ENCODE measurements at regions not wholly inside any gene's neighbourhood (a gene's known extent, or its start where the extent isn't known, plus 50 kb on each side); places are given as distances from the start of the nearest gene placed in this dataset.

DNA sequence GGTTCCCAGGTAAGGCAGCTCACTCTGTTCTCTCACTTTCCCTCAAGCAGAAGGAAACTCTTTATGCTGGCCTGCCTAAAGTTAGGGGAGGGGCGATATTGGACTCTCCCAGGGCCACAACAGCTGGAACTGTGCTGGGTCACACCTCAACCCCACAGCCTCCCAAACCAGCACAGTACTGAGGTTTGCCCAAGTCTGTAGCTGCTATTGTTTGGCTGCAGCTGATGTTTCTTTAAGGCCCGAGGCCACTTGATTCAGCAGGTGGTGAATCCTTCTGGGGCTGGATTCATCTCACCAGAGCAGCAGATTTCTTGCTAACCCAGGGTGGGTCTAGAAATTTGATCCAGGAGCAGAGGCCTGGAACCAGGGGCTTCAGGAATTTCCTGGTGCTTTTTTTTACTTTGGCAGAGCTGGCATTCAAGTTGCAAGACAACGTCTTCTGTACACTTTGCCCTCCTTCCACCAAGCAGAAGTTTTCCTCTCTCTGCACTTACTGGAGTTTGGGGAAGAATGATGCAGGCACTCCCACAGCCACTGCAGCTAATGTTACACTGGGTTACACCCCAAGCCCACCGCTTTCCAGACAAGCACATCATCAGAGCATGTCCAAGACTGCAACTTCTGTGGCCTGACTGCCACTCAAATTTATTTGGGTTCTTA, 544.7 kb upstream of the NDST4 start:
- H3K9me2 ChIP-seq (ENCODE audit: insufficient read depth): no peaks in the 10 kb centered on the region
- no peaks in the 10 kb centered on the region for H4K20me1 ChIP-seq (ENCODE audit: insufficient read depth)
- no peak overlapping the region for H3K4me2 ChIP-seq (ENCODE audit: unreplicated experiment)
- no peaks in the 10 kb centered on the region for H3F3A ChIP-seq (ENCODE audit: insufficient read depth)
- no peaks in the 10 kb centered on the region for H3K27me3 ChIP-seq (replicated peaks; ENCODE audit: insufficient read depth)
- H3K36me3 ChIP-seq (ENCODE audit: low read depth): no peaks in the 10 kb centered on the region
- no peak overlapping the region for H2AFZ ChIP-seq
- no peak overlapping the region for H3K9ac ChIP-seq
- H3K4me3 ChIP-seq: no peak overlapping the region
- in situ Hi-C loops (cut with MboI): no loop called here
- H3K4me1 ChIP-seq (ENCODE audit: insufficient read depth): no peaks in the 10 kb centered on the region
- no peaks in the 10 kb centered on the region for H3K79me2 ChIP-seq (ENCODE audit: insufficient read depth)
- H3K27ac ChIP-seq: no peak overlapping the region
- DNase-seq: no peak
- no peaks in the 10 kb centered on the region for H3K9me3 ChIP-seq (ENCODE audit: low read depth)
- WGBS, 2 experiments (ENCODE audit: low coverage in 1 of 2, low lambda C conversion rate in 2 of 2, missing lambda C conversion rate in 2 of 2): 8 to 14% methylated on average over 4 of the region's 4 CpGs
- no peak for TF ChIP-seq EZH2phosphoT487 (IDR thresholded peaks at IDR 0.05; ENCODE audit: insufficient read depth, low read depth)
- no peak for TF ChIP-seq EZH2 (IDR thresholded peaks at IDR 0.05; ENCODE audit: insufficient read depth, poor library complexity, severe bottlenecking)

- in situ Hi-C loops (cut with MboI): no loop called here
- H3K4me1 ChIP-seq (ENCODE audit: insufficient read depth): no peaks in the 10 kb centered on the region
- no peaks in the 10 kb centered on the region for H3K79me2 ChIP-seq (ENCODE audit: insufficient read depth)
Measured at GRCh38 chr4:115655626-115656025, 542.2 kb upstream of the NDST4 start.

DNA sequence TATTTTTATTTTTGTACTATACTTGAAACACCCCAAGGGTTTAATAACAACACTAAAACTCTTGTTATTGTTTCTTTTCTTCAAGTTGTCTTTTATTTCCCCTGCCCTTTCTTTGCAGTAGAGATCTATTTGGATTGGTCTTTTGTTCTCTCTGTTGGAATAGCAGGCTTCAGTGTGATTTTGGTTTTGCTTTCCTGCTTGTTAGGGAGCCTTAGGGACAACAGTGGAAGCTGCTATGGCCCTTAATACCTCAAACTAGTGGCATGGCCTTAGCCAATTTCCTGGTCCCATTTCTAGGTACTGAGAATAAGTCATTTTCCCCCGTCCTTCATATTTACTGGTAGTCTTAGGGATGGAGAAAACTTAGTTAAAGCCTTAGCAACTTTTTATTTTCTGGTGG, 535.4 kb upstream of the NDST4 start:
- Histone ChIP-seq H3K79me2 (ENCODE audit: insufficient read depth) (no peaks in the 10 kb centered on the region), H3K4me3 (no peak overlapping the region), H3K36me3 (ENCODE audit: low read depth) (no peaks in the 10 kb centered on the region), H3K9me3 (ENCODE audit: low read depth) (no peaks in the 10 kb centered on the region), H3K4me2 (ENCODE audit: unreplicated experiment) (no peak overlapping the region), H3K27me3 (replicated peaks; ENCODE audit: insufficient read depth) (no peaks in the 10 kb centered on the region), H3K9ac (no peak overlapping the region), H3K9me2 (ENCODE audit: insufficient read depth) (no peaks in the 10 kb centered on the region), H3F3A (ENCODE audit: insufficient read depth) (no peaks in the 10 kb centered on the region), H4K20me1 (ENCODE audit: insufficient read depth) (no peaks in the 10 kb centered on the region), H3K27ac (no peak overlapping the region), H3K4me1 (ENCODE audit: insufficient read depth) (no peaks in the 10 kb centered on the region), H2AFZ (no peak overlapping the region)
- DNase-seq: no peak
- no peak for TF ChIP-seq EZH2 (IDR thresholded peaks at IDR 0.05; ENCODE audit: insufficient read depth, poor library complexity, severe bottlenecking)
- no peak for TF ChIP-seq EZH2phosphoT487 (IDR thresholded peaks at IDR 0.05; ENCODE audit: insufficient read depth, low read depth)
- 0 to 4% methylated on average over 1 of the region's 1 CpG for WGBS, 2 experiments (ENCODE audit: low coverage in 1 of 2, low lambda C conversion rate in 2 of 2, missing lambda C conversion rate in 2 of 2)
- in situ Hi-C loops (cut with MboI): no loop called here

More at GRCh38 chr4:115655626-115656025, 542.2 kb upstream of the NDST4 start:
- Histone ChIP-seq H3K9me3 (ENCODE audit: low read depth) (no peaks in the 10 kb centered on the region), H2AFZ (no peak overlapping the region), H3K27me3 (replicated peaks; ENCODE audit: insufficient read depth) (no peaks in the 10 kb centered on the region), H3K9me2 (ENCODE audit: insufficient read depth) (no peaks in the 10 kb centered on the region), H3K4me3 (no peak overlapping the region), H3K4me2 (ENCODE audit: unreplicated experiment) (no peak overlapping the region), H3F3A (ENCODE audit: insufficient read depth) (no peaks in the 10 kb centered on the region), H4K20me1 (ENCODE audit: insufficient read depth) (no peaks in the 10 kb centered on the region), H3K27ac (no peak overlapping the region), H3K36me3 (ENCODE audit: low read depth) (no peaks in the 10 kb centered on the region), H3K9ac (no peak overlapping the region)
- DNase-seq: no peak
- no peak for TF ChIP-seq EZH2phosphoT487 (IDR thresholded peaks at IDR 0.05; ENCODE audit: insufficient read depth, low read depth)
- TF ChIP-seq EZH2 (IDR thresholded peaks at IDR 0.05; ENCODE audit: insufficient read depth, poor library complexity, severe bottlenecking): no peak
- 4 to 9% methylated on average over 1 of the region's 1 CpG for WGBS, 2 experiments (ENCODE audit: low coverage in 1 of 2, low lambda C conversion rate in 2 of 2, missing lambda C conversion rate in 2 of 2)

DNA sequence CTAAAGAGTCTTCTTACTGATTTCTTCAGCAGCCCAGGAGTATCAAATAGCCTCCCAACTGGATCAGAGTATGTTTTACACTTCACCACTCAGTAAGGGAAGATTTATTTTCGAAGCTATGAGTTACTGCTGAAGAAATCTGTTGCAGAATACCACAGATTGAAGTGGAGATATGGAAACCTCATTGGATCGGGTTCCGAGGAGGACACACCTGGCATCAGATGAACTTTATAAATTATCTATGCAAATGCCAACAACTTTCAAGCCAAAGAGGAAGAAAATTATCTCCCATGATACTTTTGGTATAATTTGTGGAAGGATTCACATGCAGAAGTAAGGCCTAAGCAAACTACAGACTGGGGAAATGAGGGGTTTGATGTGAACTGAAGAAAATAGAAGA, 515.9 kb upstream of the NDST4 start:
- Histone ChIP-seq H3K27ac (no peak overlapping the region), H3K27me3 (replicated peaks; ENCODE audit: insufficient read depth) (no peaks in the 10 kb centered on the region), H3K36me3 (ENCODE audit: low read depth) (no peaks in the 10 kb centered on the region), H3K4me1 (ENCODE audit: insufficient read depth) (no peaks in the 10 kb centered on the region), H3K9me3 (ENCODE audit: low read depth) (no peaks in the 10 kb centered on the region), H3F3A (ENCODE audit: insufficient read depth) (no peaks in the 10 kb centered on the region), H4K20me1 (ENCODE audit: insufficient read depth) (no peaks in the 10 kb centered on the region), H3K9me2 (ENCODE audit: insufficient read depth) (no peaks in the 10 kb centered on the region), H3K79me2 (ENCODE audit: insufficient read depth) (no peaks in the 10 kb centered on the region), H3K9ac (no peak overlapping the region), H2AFZ (no peak overlapping the region), H3K4me3 (no peak overlapping the region), H3K4me2 (ENCODE audit: unreplicated experiment) (no peak overlapping the region)
- WGBS, 2 experiments (ENCODE audit: low coverage in 1 of 2, low lambda C conversion rate in 2 of 2, missing lambda C conversion rate in 2 of 2): 7 to 9% methylated on average over 3 of the region's 3 CpGs
- DNase-seq: no peak
- in situ Hi-C loops (cut with MboI): no loop called here
- TF ChIP-seq EZH2 (IDR thresholded peaks at IDR 0.05; ENCODE audit: insufficient read depth, poor library complexity, severe bottlenecking) (no peak), EZH2phosphoT487 (IDR thresholded peaks at IDR 0.05; ENCODE audit: insufficient read depth, low read depth) (no peak)

DNA sequence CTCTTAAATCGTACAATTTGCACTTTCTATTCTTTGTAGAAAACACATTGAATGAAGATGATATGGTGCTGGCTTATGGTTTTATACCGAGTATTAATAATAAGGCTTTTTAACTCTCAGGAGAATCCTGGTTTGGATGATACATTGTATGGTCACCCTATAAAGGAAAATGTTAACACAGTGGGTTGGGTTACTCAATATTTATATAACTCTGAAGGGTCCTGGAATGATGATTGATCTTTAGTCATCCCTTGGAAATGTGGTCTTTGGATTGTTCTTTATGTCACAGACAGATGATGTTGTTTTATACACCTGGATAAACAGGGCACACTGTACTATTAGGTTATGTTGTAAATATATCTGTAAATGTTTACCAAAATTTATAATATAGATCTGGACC, 496.2 kb upstream of the NDST4 start:
- H3K27me3 ChIP-seq (replicated peaks; ENCODE audit: insufficient read depth): no peaks in the 10 kb centered on the region
- no peaks in the 10 kb centered on the region for H3K4me1 ChIP-seq (ENCODE audit: insufficient read depth)
- in situ Hi-C loops (cut with MboI): no loop called here
- no peaks in the 10 kb centered on the region for H4K20me1 ChIP-seq (ENCODE audit: insufficient read depth)
- DNase-seq: no peak
- no peaks in the 10 kb centered on the region for H3K9me3 ChIP-seq (ENCODE audit: low read depth)
- H3K4me3 ChIP-seq: no peak overlapping the region
- no peak overlapping the region for H3K9ac ChIP-seq
- no peaks in the 10 kb centered on the region for H3K9me2 ChIP-seq (ENCODE audit: insufficient read depth)
- 19 to 24% methylated on average over 2 of the region's 2 CpGs for WGBS, 2 experiments (ENCODE audit: low coverage in 1 of 2, low lambda C conversion rate in 2 of 2, missing lambda C conversion rate in 2 of 2)
- no peak overlapping the region for H3K4me2 ChIP-seq (ENCODE audit: unreplicated experiment)
- no peaks in the 10 kb centered on the region for H3K36me3 ChIP-seq (ENCODE audit: low read depth)
- no peak for TF ChIP-seq EZH2 (IDR thresholded peaks at IDR 0.05; ENCODE audit: insufficient read depth, poor library complexity, severe bottlenecking)
- no peak overlapping the region for H3K27ac ChIP-seq
- no peaks in the 10 kb centered on the region for H3F3A ChIP-seq (ENCODE audit: insufficient read depth)
- no peaks in the 10 kb centered on the region for H3K79me2 ChIP-seq (ENCODE audit: insufficient read depth)
- no peak overlapping the region for H2AFZ ChIP-seq

Data from GM23248 (cell line).